GM12878 (cell line): ENCODE measurements at regions not wholly inside any gene's neighbourhood (a gene's known extent, or its start where the extent isn't known, plus 50 kb on each side); places are given as distances from the start of the nearest gene placed in this dataset.

Source experiments
- ATAC-seq: fragments of 200-7000 bp; cut with Tn5 transposase; 3 replicates; pipeline ENCODE4 v1.9.1; 2020; ENCODE audit warnings: mild to moderate bottlenecking, moderate library complexity
- BruUV-seq: library from RNA; stranded (reverse); fragments of 400-500 nt; replicated peaks from 2 replicates; lab custom pipeline; 2021; lab: Mats Ljungman, UMichigan
- CTCF ChIA-PET: fragments of 300-600 bp; sonication (Branson Sonifier 250); formaldehyde crosslinking; extraction: SDS; loops from one replicate; lab custom pipeline; 2021; ENCODE audit warnings: inconsistent platforms; lab: Yijun Ruan, JAX
- POLR2A ChIA-PET: fragments of 350-600 bp; formaldehyde crosslinking; extraction: SDS; loops from one replicate; lab custom pipeline; 2021; ENCODE audit warnings: inconsistent platforms; lab: Charles Lee
- RAD21 ChIA-PET: fragments of 300-600 bp; sonication (Branson Sonifier 250); formaldehyde crosslinking; loops from one replicate; lab custom pipeline; 2023; ENCODE audit warnings: antibody characterized with exemption; ENCODE audit not compliant: unreplicated experiment; lab: Charles Lee
- SMC1A ChIA-PET: fragments of 300-600 bp; sonication (Branson Sonifier 250); formaldehyde crosslinking; loops from one replicate; lab custom pipeline; 2023; ENCODE audit not compliant: unreplicated experiment, uncharacterized antibody; lab: Charles Lee
- DNase-seq: peaks from one replicate; pipeline ENCODE4 v3.0.0-alpha.2; 2011; ENCODE audit warnings: low read depth, low spot score
- FAIRE-seq: peaks from 3 replicates; lab custom pipeline; 2011; peaks lifted over from hg19 to GRCh38; lab: Jason Lieb, UNC
- H2AFZ ChIP-seq: 2 replicates; pipeline ENCODE4 v1.6.0; 2011; ENCODE audit warnings: low read depth, low read length, control low read depth; ENCODE audit not compliant: control insufficient read depth
- H3K27ac ChIP-seq: 2 replicates; pipeline ENCODE4 v1.5.1; 2011; ENCODE audit warnings: control low read depth; ENCODE audit not compliant: control insufficient read depth, insufficient read depth
- H3K27me3 ChIP-seq, 2 experiments: replicated peaks in 1 of 2; 2 replicates each; pipeline versions ENCODE4 v1.6.0 to v1.6.1; 2011; ENCODE audit warnings: low read length in 1 of 2; ENCODE audit not compliant: control insufficient read depth in 2 of 2, insufficient read depth in 2 of 2
- H3K36me3 ChIP-seq, 2 experiments: 2 replicates each; pipeline ENCODE4 v1.5.1; 2011; ENCODE audit warnings: low read length in 1 of 2; ENCODE audit not compliant: control insufficient read depth in 2 of 2, insufficient read depth in 2 of 2
- H3K4me1 ChIP-seq: 2 replicates; pipeline ENCODE4 v1.6.1; 2011; ENCODE audit warnings: mild to moderate bottlenecking, low read length, moderate library complexity, mixed read lengths; ENCODE audit not compliant: control insufficient read depth, insufficient read depth
- H3K4me2 ChIP-seq: 2 replicates; pipeline ENCODE4 v1.6.0; 2011; ENCODE audit warnings: control low read depth; ENCODE audit not compliant: control insufficient read depth, insufficient read depth
- H3K4me3 ChIP-seq: fragments of 200-600 bp; sonication (generic); 2 replicates; pipeline ENCODE4 v1.5.1; 2016
- H3K79me2 ChIP-seq: 2 replicates; pipeline ENCODE4 v1.6.0; 2011; ENCODE audit warnings: low read length; ENCODE audit not compliant: control insufficient read depth, insufficient read depth
- H3K9ac ChIP-seq: 2 replicates; pipeline ENCODE4 v1.8.0; 2011; ENCODE audit warnings: low read length, control low read depth, mixed read lengths; ENCODE audit not compliant: control insufficient read depth, insufficient read depth
- H3K9me3 ChIP-seq: replicated peaks from 3 replicates; pipeline ENCODE4 v1.5.1; 2011; ENCODE audit warnings: mild to moderate bottlenecking, low read length; ENCODE audit not compliant: control insufficient read depth, insufficient read depth
- H4K20me1 ChIP-seq: 2 replicates; pipeline ENCODE4 v1.6.0; 2011; ENCODE audit not compliant: control insufficient read depth, insufficient read depth
- DPF2 ChIP-seq: fragments of 450-650 bp; IDR thresholded peaks from 2 replicates; pipeline ENCODE4 v1.6.1; 2017; ENCODE audit warnings: mild to moderate bottlenecking
- GATAD2B ChIP-seq: fragments of 450-650 bp; conservative IDR thresholded peaks from 2 replicates; pipeline ENCODE4 v1.6.1; 2017; ENCODE audit warnings: low read depth, mild to moderate bottlenecking, moderate library complexity
- HDAC2 ChIP-seq: fragments of 200-600 bp; sonication (generic); IDR thresholded peaks from 2 replicates; pipeline ENCODE4 v1.6.1; 2017
- KDM1A ChIP-seq: fragments of 200-600 bp; sonication (generic); IDR thresholded peaks from 2 replicates; pipeline ENCODE4 v1.6.1; 2016; ENCODE audit warnings: borderline replicate concordance
- MYC ChIP-seq: IDR thresholded peaks from 2 replicates; pipeline ENCODE4 v1.6.1; 2011; ENCODE audit warnings: mild to moderate bottlenecking, low read length, moderate library complexity, inconsistent platforms; ENCODE audit not compliant: insufficient read depth, insufficient replicate concordance, insufficient read length, severe bottlenecking
- NR2C1 ChIP-seq: fragments of 450-650 bp; IDR thresholded peaks from 2 replicates; pipeline ENCODE4 v1.6.1; 2017; ENCODE audit warnings: antibody characterized with exemption, mild to moderate bottlenecking, moderate library complexity
- RELA ChIP-seq: fragments of 450-650 bp; IDR thresholded peaks from 2 replicates; pipeline ENCODE4 v1.8.0; 2014; ENCODE audit warnings: borderline replicate concordance; ENCODE audit not compliant: partially characterized antibody
- SIX5 ChIP-seq: IDR thresholded peaks from 2 replicates; pipeline ENCODE4 v1.6.1; 2011; ENCODE audit warnings: mild to moderate bottlenecking, low read depth, low read length, moderate library complexity; ENCODE audit not compliant: severe bottlenecking
- SPI1 ChIP-seq: IDR thresholded peaks from 2 replicates; pipeline ENCODE4 v1.6.1; 2011; ENCODE audit warnings: low read depth, mild to moderate bottlenecking, low read length, moderate library complexity, borderline replicate concordance; ENCODE audit not compliant: insufficient read depth
- ZBED1 ChIP-seq: IDR thresholded peaks from 2 replicates; pipeline ENCODE4 v1.6.1; 2016; ENCODE audit warnings: borderline replicate concordance
- WGBS: methylation state at CpG from one replicate; pipeline ENCODE4 v1.1.6; 2016; ENCODE audit warnings: low lambda C conversion rate; ENCODE audit not compliant: insufficient replicate concordance, insufficient coverage; ENCODE audit errors: missing lambda C conversion rate; 5-methylcytosine and 5-hydroxymethylcytosine counted together
- in situ Hi-C: fragments of 300-500 bp; cut with MboI; formaldehyde crosslinking; loops from 9 replicates; pipeline ENCODE4 v1.14.3; 2018; ENCODE audit warnings: mixed read lengths
- intact Hi-C: fragments of 100-400 bp; cut with micrococcal nuclease; formaldehyde crosslinking; loops from one replicate; pipeline ENCODE4 v1.14.2; 2022; ENCODE audit not compliant: unreplicated experiment
- TF ChIP-seq, protein P1 (sequence below): fragments of 450-650 bp; IDR thresholded peaks from 2 replicates; pipeline ENCODE4 v1.6.1; 2018; ENCODE audit warnings: mild to moderate bottlenecking, low read depth, moderate library complexity; ENCODE audit not compliant: partially characterized antibody
- TF ChIP-seq, protein P2 (sequence below): IDR thresholded peaks from 2 replicates; pipeline ENCODE4 v1.6.1; 2011; ENCODE audit warnings: low read depth, low read length, improper control_type of control experiment, borderline replicate concordance
- TF ChIP-seq, protein P3 (sequence below): fragments of 450-650 bp; IDR thresholded peaks from 2 replicates; pipeline ENCODE4 v1.6.1; 2017; ENCODE audit warnings: mild to moderate bottlenecking, moderate library complexity
- TF ChIP-seq, protein P4 (sequence below): fragments of 450-650 bp; conservative IDR thresholded peaks from 2 replicates; pipeline ENCODE4 v1.6.1; 2017; ENCODE audit warnings: mild to moderate bottlenecking, moderate library complexity

DNA sequence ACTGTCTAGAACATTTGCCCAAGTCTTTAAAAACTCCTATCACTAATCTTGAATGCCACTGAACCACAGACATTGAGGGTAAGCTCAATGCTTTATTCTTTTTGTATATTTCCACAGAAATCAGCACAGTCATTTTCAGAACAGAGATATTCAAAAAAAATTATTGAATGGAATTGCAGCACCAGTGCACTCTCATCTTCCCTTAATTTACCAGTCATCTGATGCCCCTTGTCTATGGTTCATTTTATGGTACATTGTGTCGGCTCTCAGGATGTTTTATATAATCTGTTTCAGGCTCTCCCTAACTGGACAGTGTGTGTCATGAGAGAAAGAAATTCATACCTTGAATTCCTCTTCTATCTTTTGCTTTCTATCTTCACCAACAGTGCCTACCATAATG lies 158.4 kb upstream of the NR4A3 start (continued):
- TF ChIP-seq, protein P1, sequence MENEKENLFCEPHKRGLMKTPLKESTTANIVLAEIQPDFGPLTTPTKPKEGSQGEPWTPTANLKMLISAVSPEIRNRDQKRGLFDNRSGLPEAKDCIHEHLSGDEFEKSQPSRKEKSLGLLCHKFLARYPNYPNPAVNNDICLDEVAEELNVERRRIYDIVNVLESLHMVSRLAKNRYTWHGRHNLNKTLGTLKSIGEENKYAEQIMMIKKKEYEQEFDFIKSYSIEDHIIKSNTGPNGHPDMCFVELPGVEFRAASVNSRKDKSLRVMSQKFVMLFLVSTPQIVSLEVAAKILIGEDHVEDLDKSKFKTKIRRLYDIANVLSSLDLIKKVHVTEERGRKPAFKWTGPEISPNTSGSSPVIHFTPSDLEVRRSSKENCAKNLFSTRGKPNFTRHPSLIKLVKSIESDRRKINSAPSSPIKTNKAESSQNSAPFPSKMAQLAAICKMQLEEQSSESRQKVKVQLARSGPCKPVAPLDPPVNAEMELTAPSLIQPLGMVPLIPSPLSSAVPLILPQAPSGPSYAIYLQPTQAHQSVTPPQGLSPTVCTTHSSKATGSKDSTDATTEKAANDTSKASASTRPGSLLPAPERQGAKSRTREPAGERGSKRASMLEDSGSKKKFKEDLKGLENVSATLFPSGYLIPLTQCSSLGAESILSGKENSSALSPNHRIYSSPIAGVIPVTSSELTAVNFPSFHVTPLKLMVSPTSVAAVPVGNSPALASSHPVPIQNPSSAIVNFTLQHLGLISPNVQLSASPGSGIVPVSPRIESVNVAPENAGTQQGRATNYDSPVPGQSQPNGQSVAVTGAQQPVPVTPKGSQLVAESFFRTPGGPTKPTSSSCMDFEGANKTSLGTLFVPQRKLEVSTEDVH, result no peak
- TF ChIP-seq ZBED1 (no peak), SIX5 (no peak), NR2C1 (no peak), MYC (no peak)

DNA sequence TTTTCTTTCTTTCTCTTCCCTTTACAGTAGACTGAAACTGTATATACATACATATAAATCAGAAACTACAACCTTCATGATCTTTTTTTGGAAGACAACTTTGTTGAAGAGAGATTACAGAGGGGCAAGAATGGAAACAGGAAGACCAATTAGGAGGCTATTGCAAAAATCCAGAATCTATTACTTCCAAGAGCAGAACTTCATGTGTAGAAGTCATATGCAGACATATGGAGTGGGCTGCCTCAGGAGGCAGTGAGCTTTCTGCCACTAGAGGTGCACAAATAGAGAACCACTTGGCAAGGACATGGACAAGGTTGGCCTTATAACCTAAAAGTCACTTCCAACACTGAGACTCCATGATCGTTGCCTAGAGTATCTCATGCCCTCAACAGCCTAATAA lies 157.8 kb upstream of the NR4A3 start:
- no peak overlapping the region for H3K27ac ChIP-seq
- no peaks in the 10 kb centered on the region for H4K20me1 ChIP-seq
- ChIA-PET SMC1A (no interaction called here), CTCF (no interaction called here), POLR2A (no interaction called here), RAD21 (no interaction called here)
- H3K27me3 ChIP-seq, result no peaks in the 10 kb centered on the region
- ATAC-seq, result no peak
- intact Hi-C loops, result loop anchor here (10.0 kb wide), 1 partner anchor 479 kb away; no protein-coding TSS in a partner anchor
- H3K4me1 ChIP-seq, result peaks cover 16% of the 10 kb centered on the region
- no peak for DNase-seq
- H3K4me2 ChIP-seq, result no peak overlapping the region
- no peak overlapping the region for H2AFZ ChIP-seq
- no peaks in the 10 kb centered on the region for H3K9me3 ChIP-seq
- H3K9ac ChIP-seq, result no peak overlapping the region
- FAIRE-seq, result no peak
- 41% methylated on average over 1 of the region's 1 CpG for WGBS
- no peaks in the 10 kb centered on the region for H3K36me3 ChIP-seq
- BruUV-seq, result no TSS peak
- in situ Hi-C loops, result no loop called here
- no peaks in the 10 kb centered on the region for H3K79me2 ChIP-seq
- no peak overlapping the region for H3K4me3 ChIP-seq
- TF ChIP-seq SPI1 (no peak), GATAD2B (no peak), DPF2 (no peak), RELA (no peak), KDM1A (no peak), HDAC2 (no peak)
- TF ChIP-seq, protein P2, sequence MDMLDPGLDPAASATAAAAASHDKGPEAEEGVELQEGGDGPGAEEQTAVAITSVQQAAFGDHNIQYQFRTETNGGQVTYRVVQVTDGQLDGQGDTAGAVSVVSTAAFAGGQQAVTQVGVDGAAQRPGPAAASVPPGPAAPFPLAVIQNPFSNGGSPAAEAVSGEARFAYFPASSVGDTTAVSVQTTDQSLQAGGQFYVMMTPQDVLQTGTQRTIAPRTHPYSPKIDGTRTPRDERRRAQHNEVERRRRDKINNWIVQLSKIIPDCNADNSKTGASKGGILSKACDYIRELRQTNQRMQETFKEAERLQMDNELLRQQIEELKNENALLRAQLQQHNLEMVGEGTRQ, result no peak
- TF ChIP-seq, protein P3, sequence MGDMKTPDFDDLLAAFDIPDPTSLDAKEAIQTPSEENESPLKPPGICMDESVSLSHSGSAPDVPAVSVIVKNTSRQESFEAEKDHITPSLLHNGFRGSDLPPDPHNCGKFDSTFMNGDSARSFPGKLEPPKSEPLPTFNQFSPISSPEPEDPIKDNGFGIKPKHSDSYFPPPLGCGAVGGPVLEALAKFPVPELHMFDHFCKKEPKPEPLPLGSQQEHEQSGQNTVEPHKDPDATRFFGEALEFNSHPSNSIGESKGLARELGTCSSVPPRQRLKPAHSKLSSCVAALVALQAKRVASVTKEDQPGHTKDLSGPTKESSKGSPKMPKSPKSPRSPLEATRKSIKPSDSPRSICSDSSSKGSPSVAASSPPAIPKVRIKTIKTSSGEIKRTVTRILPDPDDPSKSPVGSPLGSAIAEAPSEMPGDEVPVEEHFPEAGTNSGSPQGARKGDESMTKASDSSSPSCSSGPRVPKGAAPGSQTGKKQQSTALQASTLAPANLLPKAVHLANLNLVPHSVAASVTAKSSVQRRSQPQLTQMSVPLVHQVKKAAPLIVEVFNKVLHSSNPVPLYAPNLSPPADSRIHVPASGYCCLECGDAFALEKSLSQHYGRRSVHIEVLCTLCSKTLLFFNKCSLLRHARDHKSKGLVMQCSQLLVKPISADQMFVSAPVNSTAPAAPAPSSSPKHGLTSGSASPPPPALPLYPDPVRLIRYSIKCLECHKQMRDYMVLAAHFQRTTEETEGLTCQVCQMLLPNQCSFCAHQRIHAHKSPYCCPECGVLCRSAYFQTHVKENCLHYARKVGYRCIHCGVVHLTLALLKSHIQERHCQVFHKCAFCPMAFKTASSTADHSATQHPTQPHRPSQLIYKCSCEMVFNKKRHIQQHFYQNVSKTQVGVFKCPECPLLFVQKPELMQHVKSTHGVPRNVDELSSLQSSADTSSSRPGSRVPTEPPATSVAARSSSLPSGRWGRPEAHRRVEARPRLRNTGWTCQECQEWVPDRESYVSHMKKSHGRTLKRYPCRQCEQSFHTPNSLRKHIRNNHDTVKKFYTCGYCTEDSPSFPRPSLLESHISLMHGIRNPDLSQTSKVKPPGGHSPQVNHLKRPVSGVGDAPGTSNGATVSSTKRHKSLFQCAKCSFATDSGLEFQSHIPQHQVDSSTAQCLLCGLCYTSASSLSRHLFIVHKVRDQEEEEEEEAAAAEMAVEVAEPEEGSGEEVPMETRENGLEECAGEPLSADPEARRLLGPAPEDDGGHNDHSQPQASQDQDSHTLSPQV, result no peak
- TF ChIP-seq, protein P4, sequence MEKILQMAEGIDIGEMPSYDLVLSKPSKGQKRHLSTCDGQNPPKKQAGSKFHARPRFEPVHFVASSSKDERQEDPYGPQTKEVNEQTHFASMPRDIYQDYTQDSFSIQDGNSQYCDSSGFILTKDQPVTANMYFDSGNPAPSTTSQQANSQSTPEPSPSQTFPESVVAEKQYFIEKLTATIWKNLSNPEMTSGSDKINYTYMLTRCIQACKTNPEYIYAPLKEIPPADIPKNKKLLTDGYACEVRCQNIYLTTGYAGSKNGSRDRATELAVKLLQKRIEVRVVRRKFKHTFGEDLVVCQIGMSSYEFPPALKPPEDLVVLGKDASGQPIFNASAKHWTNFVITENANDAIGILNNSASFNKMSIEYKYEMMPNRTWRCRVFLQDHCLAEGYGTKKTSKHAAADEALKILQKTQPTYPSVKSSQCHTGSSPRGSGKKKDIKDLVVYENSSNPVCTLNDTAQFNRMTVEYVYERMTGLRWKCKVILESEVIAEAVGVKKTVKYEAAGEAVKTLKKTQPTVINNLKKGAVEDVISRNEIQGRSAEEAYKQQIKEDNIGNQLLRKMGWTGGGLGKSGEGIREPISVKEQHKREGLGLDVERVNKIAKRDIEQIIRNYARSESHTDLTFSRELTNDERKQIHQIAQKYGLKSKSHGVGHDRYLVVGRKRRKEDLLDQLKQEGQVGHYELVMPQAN, result no peak
